Sigmoid colon (tissue), 6 donors: ENCODE measurements at regions not wholly inside any gene's neighbourhood (a gene's known extent, or its start where the extent isn't known, plus 50 kb on each side); places are given as distances from the start of the nearest gene placed in this dataset.

ENCODE experiments used
- DNase-seq: peaks from one replicate; pipeline ENCODE4 v3.0.0-alpha.2; 2019
- H3K27ac ChIP-seq, 4 donors: fragments of 200-600 bp; sonication (generic); one replicate each; pipeline ENCODE4 v1.5.1; 2016 to 2019; ENCODE audit warnings: mild to moderate bottlenecking in 1 of 4
- H3K27me3 ChIP-seq, 3 donors: fragments of 200-600 bp; sonication (generic); one replicate each; pipeline ENCODE4 v1.5.1; 2019; ENCODE audit warnings: mild to moderate bottlenecking in 1 of 3
- H3K36me3 ChIP-seq, 4 donors: fragments of 200-600 bp; sonication (generic); one replicate each; pipeline ENCODE4 v1.5.1; 2016 to 2019
- H3K4me1 ChIP-seq, 4 donors: fragments of 200-600 bp; sonication (generic); one replicate each; pipeline ENCODE4 v1.5.1; 2017 to 2019
- H3K4me3 ChIP-seq, 4 donors: fragments of 200-600 bp; sonication (generic); one replicate each; pipeline ENCODE4 v1.5.1; 2017 to 2019; ENCODE audit warnings: mild to moderate bottlenecking in 2 of 4, moderate library complexity in 1 of 4
- H3K9me3 ChIP-seq, 4 donors: fragments of 200-600 bp in 3 of 4; sonication (generic) in 3 of 4; one replicate each; pipeline versions ENCODE4 v1.5.1 to v1.6.1; 2013 to 2019
- EP300 ChIP-seq, 4 donors: sonication (generic); formaldehyde crosslinking; IDR thresholded peaks; one replicate each; pipeline ENCODE4 v1.6.1; 2017; ENCODE audit warnings: antibody characterized with exemption in 4 of 4
- POLR2A ChIP-seq, 2 donors: fragments of 450-650 bp; IDR thresholded peaks; one replicate each; pipeline ENCODE4 v1.6.1; 2016; ENCODE audit warnings: antibody characterized with exemption in 2 of 2, mild to moderate bottlenecking in 2 of 2, moderate library complexity in 2 of 2
- POLR2AphosphoS5 ChIP-seq, 4 donors: sonication (generic); formaldehyde crosslinking; IDR thresholded peaks; one replicate each; pipeline ENCODE4 v1.6.1; 2017; ENCODE audit warnings: antibody characterized with exemption in 4 of 4
- WGBS, 2 donors: extraction: QIAGEN DNeasy Blood & Tissue Kit; methylation state at CpG; one replicate each; pipeline ENCODE4 v1.1.7; 2013; 5-methylcytosine and 5-hydroxymethylcytosine counted together
- intact Hi-C: fragments of 100-400 bp; cut with DNase I; formaldehyde crosslinking; loops from one replicate; pipeline ENCODE4 v1.15.1; 2023
- TF ChIP-seq, protein P1 (sequence below), 4 experiments: fragments of 450-650 bp in 3 of 4; fragments of 200-600 bp in 1 of 4; IDR thresholded peaks; one replicate each; pipeline ENCODE4 v1.5.1; 2016 to 2019; ENCODE audit warnings: antibody characterized with exemption in 4 of 4, mild to moderate bottlenecking in 3 of 4, moderate library complexity in 2 of 4
- donor health status: healthy with polysubstance abuse.
- donor health status: healthy.

DNA sequence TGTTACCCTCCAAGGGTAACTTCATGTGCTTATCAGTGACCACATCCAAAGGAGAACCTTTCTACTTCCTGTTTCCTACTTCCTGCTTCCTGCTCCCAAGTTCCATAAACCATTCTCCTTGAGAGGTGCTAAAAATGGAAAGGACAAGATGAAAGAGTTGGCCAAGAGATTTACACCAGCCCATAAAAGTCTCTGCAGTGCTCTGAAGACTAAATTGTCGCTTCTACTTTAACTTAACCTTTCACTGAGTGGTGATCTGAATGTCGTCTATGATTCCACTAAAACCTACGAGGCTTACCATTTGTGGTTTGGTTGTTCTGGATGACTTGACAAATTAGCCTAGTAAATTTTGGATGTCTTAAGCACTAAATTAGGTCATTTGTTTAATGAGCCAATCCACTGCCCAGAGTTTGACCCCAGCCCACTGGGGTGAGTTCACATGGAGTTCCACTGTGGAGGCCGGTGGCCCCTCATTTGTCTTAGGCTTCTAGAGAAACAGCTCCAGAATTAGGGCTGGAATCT is 333.1 kb downstream of the FOXL1 start:
- no peak for TF ChIP-seq POLR2AphosphoS5 (IDR thresholded peaks at IDR 0.05)
- peaks cover 0 to 90% (median 36%) of the 10 kb centered on the region in 3 donors for H3K27me3 ChIP-seq
- WGBS, 2 donors = 29 to 44% methylated on average over 4 of the region's 4 CpGs

DNA sequence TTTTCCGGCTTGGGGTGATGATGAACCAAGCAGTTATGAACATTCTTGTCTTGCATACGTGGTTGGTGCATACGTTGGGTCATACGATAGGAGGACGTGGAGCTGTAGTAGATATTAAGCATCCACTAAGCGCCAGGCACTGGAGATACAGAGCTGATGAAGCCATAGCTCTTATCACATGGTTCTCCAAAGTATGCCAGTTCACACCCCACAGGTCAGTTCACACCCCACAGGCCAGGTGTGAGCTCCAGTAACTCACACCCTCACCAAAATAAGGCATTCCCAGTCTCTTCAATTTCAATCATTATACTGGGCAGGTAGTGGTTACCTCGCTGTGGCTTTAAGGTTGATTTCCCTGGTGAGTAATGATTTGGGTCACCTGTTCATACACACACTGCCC is 335.5 kb downstream of the FOXL1 start:
- Histone ChIP-seq H3K4me3 (no peak overlapping the region), H3K27me3 (peaks cover 0 to 87% (median 24%) of the 10 kb centered on the region in 3 donors), H3K36me3 (no peaks in the 10 kb centered on the region), H3K4me1 (no peaks in the 10 kb centered on the region), H3K27ac (no peak overlapping the region), H3K9me3 (no peaks in the 10 kb centered on the region)
- intact Hi-C loops = no loop called here
- TF ChIP-seq EP300 (IDR thresholded peaks at IDR 0.05) = no peak
- TF ChIP-seq, protein P1, sequence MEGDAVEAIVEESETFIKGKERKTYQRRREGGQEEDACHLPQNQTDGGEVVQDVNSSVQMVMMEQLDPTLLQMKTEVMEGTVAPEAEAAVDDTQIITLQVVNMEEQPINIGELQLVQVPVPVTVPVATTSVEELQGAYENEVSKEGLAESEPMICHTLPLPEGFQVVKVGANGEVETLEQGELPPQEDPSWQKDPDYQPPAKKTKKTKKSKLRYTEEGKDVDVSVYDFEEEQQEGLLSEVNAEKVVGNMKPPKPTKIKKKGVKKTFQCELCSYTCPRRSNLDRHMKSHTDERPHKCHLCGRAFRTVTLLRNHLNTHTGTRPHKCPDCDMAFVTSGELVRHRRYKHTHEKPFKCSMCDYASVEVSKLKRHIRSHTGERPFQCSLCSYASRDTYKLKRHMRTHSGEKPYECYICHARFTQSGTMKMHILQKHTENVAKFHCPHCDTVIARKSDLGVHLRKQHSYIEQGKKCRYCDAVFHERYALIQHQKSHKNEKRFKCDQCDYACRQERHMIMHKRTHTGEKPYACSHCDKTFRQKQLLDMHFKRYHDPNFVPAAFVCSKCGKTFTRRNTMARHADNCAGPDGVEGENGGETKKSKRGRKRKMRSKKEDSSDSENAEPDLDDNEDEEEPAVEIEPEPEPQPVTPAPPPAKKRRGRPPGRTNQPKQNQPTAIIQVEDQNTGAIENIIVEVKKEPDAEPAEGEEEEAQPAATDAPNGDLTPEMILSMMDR (IDR thresholded peaks at IDR 0.05) = no peak
- no peak for TF ChIP-seq POLR2AphosphoS5 (IDR thresholded peaks at IDR 0.05)
- TF ChIP-seq POLR2A (IDR thresholded peaks at IDR 0.05) = no peak
- DNase-seq = no peak
- 94% methylated on average over 7 of the region's 7 CpGs for WGBS, 2 donors

More for the DNA sequence above, 333.1 kb downstream of the FOXL1 start:
- Histone ChIP-seq H3K36me3 (no peaks in the 10 kb centered on the region), H3K4me3 (no peak overlapping the region), H3K27ac (no peak overlapping the region), H3K4me1 (peaks cover 0 to 5% (median under 1%) of the 10 kb centered on the region in 4 donors), H3K9me3 (no peaks in the 10 kb centered on the region)
- DNase-seq = peak; percentile 14
- intact Hi-C loops = no loop called here

DNA sequence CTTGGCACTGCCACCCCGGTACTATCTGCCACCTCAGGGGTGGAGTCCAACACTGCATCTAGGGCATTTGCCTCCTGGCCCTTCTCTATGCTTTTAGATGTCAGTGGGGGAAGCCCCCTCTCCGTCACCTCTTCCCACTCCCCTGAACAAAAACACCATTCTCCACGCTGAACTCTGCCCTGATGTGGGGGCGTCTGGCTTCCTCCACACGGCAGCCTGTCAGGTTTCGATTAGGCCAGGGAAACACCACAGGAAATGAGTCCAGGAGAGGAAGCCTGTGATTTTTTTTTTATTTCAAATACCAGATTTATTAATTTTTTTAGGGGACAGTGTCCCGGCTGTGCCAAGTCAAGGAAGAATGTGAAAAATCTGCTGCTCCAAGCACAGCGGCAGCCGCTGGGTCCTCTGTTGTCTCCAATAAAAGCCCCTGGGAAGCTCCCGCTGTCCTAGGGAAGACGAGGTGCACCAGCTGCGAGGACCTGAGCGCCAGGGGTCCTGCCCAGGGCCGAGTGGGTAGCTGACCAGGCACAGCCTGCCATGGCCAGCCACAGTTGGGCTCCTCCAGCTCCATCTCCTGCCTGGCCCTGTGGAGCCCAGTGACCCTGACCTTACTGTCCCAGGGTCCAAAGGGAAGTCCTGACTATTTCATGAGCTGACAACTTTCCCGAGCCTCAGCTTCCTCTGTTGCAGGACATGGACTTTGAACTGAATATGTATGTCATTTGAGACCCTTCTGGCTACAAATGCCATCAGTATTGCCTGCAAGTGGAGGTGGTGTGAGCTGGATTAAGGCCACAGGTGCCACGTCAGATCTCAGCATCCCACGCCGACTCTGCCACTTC is 336.7 kb downstream of the FOXL1 start:
- TF ChIP-seq EP300 (IDR thresholded peaks at IDR 0.05) (no peak), POLR2A (IDR thresholded peaks at IDR 0.05) (no peak), POLR2AphosphoS5 (IDR thresholded peaks at IDR 0.05) (no peak)
- TF ChIP-seq, protein P1 (IDR thresholded peaks at IDR 0.05) = no peak
- Histone ChIP-seq H3K4me3 (no peak overlapping the region), H3K4me1 (no peaks in the 10 kb centered on the region), H3K9me3 (no peaks in the 10 kb centered on the region), H3K27ac (no peak overlapping the region), H3K36me3 (no peaks in the 10 kb centered on the region), H3K27me3 (peaks cover 0 to 87% (median 27%) of the 10 kb centered on the region in 3 donors)
- intact Hi-C loops = no loop called here
- 65 to 77% methylated on average over 18 of the region's 18 CpGs for WGBS, 2 donors
- DNase-seq = no peak

DNA sequence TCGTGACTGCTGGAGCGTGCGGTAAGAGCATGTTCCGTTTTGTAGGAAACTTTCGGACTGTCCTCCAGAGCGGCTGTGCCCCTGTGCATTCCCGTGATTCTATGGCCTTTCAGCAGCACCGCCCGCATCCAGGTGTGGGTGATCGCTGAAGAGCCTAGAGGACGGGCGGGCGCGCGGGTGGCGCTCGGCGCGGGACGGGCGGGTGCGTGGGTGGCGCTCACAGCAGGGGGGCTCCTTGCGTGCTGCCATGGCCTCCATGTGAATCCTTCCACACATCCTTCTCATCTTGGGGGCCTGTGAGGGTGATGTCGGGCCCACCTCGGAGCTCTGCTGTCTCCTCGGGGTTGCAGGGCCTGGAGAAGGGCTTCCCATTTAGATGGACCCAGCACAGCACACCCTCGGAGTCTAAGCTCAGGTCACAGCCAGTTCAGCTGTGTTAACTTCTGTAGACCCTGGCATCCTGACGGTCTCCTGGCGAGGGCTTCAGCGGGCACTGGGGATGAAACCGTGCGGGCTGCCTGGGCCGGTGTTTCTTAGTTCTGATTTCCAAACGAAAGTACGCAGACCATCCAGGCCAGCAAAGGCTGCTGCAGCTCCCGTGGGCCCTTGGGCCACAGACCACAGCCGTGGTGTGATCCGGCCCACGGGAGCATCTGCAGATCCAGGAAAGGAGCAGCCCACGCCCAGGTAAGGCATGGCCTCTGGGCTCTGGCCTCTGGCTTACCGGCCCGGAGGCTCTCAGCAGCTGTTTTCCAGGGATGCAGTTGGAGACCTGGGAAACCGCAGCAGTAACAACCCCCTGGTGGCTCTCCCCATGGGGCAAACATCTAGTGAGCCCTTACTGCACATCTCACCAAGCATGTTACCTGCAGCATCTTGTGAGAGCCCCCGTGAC is 339.4 kb downstream of the FOXL1 start:
- Histone ChIP-seq H3K4me1 (no peaks in the 10 kb centered on the region), H3K27me3 (peaks cover 0 to 93% (median 29%) of the 10 kb centered on the region in 3 donors), H3K27ac (no peak overlapping the region), H3K9me3 (peaks cover 0 to 16% (median 7%) of the 10 kb centered on the region in 4 donors), H3K4me3 (no peak overlapping the region), H3K36me3 (no peaks in the 10 kb centered on the region)
- peak; percentile 48 for DNase-seq
- intact Hi-C loops = no loop called here
- WGBS, 2 donors = 93 to 95% methylated on average over 45 of the region's 45 CpGs
- TF ChIP-seq POLR2A (IDR thresholded peaks at IDR 0.05) (no peak), EP300 (IDR thresholded peaks at IDR 0.05) (no peak), POLR2AphosphoS5 (IDR thresholded peaks at IDR 0.05) (no peak)
- TF ChIP-seq, protein P1 (IDR thresholded peaks at IDR 0.05) = no peak

DNA sequence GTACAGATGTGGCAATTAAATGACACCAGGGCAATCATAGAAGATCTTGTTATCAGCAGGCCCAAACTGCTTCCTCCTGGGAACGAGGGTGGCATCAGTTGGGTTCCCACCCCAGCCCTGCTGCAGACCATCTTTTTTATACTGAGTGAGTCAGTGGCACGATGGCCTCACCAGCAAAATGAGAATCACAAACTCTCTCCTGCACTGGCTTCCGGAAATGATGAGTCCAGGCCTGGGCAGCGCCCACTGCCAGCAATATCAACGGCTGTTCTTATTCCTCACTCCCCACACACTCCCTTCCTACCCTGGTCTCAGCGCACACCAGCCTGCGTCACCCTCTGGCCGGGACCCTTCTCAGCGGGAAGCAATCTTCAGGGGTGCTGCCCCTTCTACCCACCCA is 340.3 kb downstream of the FOXL1 start:
- peaks cover 0 to 96% (median 34%) of the 10 kb centered on the region in 3 donors for H3K27me3 ChIP-seq
- intact Hi-C loops = no loop called here
- TF ChIP-seq, protein P1 (IDR thresholded peaks at IDR 0.05) = no peak
- TF ChIP-seq POLR2AphosphoS5 (IDR thresholded peaks at IDR 0.05) (no peak), EP300 (IDR thresholded peaks at IDR 0.05) (no peak), POLR2A (IDR thresholded peaks at IDR 0.05) (no peak)
- no peaks in the 10 kb centered on the region for H3K36me3 ChIP-seq
- H3K9me3 ChIP-seq = peaks cover 0 to 16% (median 7%) of the 10 kb centered on the region in 4 donors
- no peak overlapping the region for H3K27ac ChIP-seq
- H3K4me1 ChIP-seq = no peaks in the 10 kb centered on the region
- 38 to 75% methylated on average over 9 of the region's 9 CpGs for WGBS, 2 donors
- no peak overlapping the region for H3K4me3 ChIP-seq
- DNase-seq = no peak
